ENCODE measurements at regions not wholly inside any gene's neighbourhood (a gene's known extent, or its start where the extent isn't known, plus 50 kb on each side); places are given as distances from the start of the nearest gene placed in this dataset.

DNA sequence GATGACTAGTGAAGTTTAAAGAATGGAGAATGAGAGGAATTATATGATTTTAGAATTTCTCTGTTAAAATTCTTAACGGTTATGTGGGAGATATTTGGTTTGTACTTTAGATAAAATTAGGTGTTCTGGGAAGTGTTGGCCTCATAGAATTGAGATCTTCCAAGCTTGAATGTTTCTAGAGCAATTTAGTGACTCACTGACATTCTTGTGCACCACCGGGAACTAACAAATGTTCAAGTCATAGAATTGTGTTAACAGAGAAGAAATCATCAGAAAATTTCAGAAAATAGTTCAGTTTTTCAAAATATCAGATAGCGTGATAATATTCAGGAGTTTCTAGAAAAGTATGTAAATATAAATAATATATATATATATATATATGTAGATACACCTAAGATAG, 67.9 kb upstream of the BMP5 start:
- H3K79me2 ChIP-seq (ENCODE audit: control insufficient read depth in 1 of 2, insufficient read depth in 2 of 2, low read length in 2 of 2) = no peaks in the 10 kb centered on the region
- H3K23ac ChIP-seq (ENCODE audit: insufficient read length) = no peak overlapping the region
- no peak overlapping the region for H3K4me3 ChIP-seq (ENCODE audit: extremely low read depth in 1 of 4, insufficient read depth in 2 of 4, low read depth in 3 of 4, low read length in 4 of 4)
- ChIA-PET POLR2A (ENCODE audit: partially characterized antibody) (no interaction called here), CTCF (ENCODE audit: partially characterized antibody) (no interaction called here)
- no peak for DNase-seq (ENCODE audit: low read depth in 1 of 2, low spot score in 2 of 2)
- no peaks in the 10 kb centered on the region for H3K36me3 ChIP-seq (ENCODE audit: control insufficient read depth in 2 of 4, insufficient read depth in 4 of 4, low read length in 3 of 4)
- no peaks in the 10 kb centered on the region for H3K27me3 ChIP-seq (replicated peaks in 1 of 4; ENCODE audit: control insufficient read depth in 3 of 4, extremely low read depth in 1 of 4, insufficient read depth in 3 of 4, low read length in 3 of 4)
- no peaks in the 10 kb centered on the region for H4K20me1 ChIP-seq (replicated peaks in 1 of 2; ENCODE audit: control insufficient read depth in 1 of 2, insufficient read depth in 2 of 2, low read length in 2 of 2)
- no peak overlapping the region for H2BK5ac ChIP-seq (ENCODE audit: low read depth, low read length)
- no peaks in the 10 kb centered on the region for H3K79me1 ChIP-seq (ENCODE audit: low read depth, low read length)
- H3K27ac ChIP-seq (ENCODE audit: low read depth, low read length) = no peak overlapping the region
- H3K14ac ChIP-seq (ENCODE audit: insufficient read length) = no peak overlapping the region
- no peak overlapping the region for H4K5ac ChIP-seq (ENCODE audit: insufficient read length, low read depth, low read length)
- no peak overlapping the region for H2AFZ ChIP-seq (ENCODE audit: low read length)
- H3K9me3 ChIP-seq (ENCODE audit: insufficient read depth in 2 of 2, low read depth in 1 of 2, low read length in 1 of 2) = no peaks in the 10 kb centered on the region
- no peak overlapping the region for H4K8ac ChIP-seq (ENCODE audit: extremely low read depth, insufficient read depth, low read length)
- FAIRE-seq = no peak
- H2BK15ac ChIP-seq (ENCODE audit: low read length) = no peak overlapping the region
- H3K18ac ChIP-seq (ENCODE audit: extremely low read depth, low read length) = no peak overlapping the region
- no peaks in the 10 kb centered on the region for H3K23me2 ChIP-seq (ENCODE audit: low read depth, low read length)
- H3K4me2 ChIP-seq (ENCODE audit: insufficient read depth in 1 of 2, low read depth in 2 of 2, low read length in 2 of 2) = no peak overlapping the region
- no peak overlapping the region for H3K4ac ChIP-seq (replicated peaks; ENCODE audit: insufficient read length, low read depth, low read length)
- H2BK120ac ChIP-seq (replicated peaks; ENCODE audit: low read depth, low read length) = no peak overlapping the region
- H2BK12ac ChIP-seq (ENCODE audit: low read depth, low read length) = no peak overlapping the region
- H3K9ac ChIP-seq (replicated peaks in 1 of 4; ENCODE audit: extremely low read depth in 1 of 4, low read depth in 3 of 4, low read length in 3 of 4) = no peak overlapping the region
- H2AK5ac ChIP-seq (ENCODE audit: low read depth, low read length) = no peak overlapping the region
- H3K4me1 ChIP-seq (replicated peaks in 1 of 4; ENCODE audit: control insufficient read depth in 3 of 4, insufficient read depth in 4 of 4, low read length in 3 of 4) = no peaks in the 10 kb centered on the region
- no peak overlapping the region for H2BK20ac ChIP-seq (ENCODE audit: low read length)
- 90 to 100% methylated on average over 1 to 3 of the region's 3 CpGs for WGBS, 2 experiments (ENCODE audit: extremely low coverage in 1 of 2, insufficient coverage in 1 of 2, insufficient read length in 1 of 2, insufficient replicate concordance in 2 of 2, low coverage in 1 of 2, low lambda C conversion rate in 2 of 2, missing lambda C conversion rate in 1 of 2)
- no peak overlapping the region for H3K56ac ChIP-seq (replicated peaks; ENCODE audit: insufficient read length, low read depth, low read length)
- H4K91ac ChIP-seq (replicated peaks; ENCODE audit: insufficient read length, low read length) = no peak overlapping the region
- TF ChIP-seq CREB1 (IDR thresholded peaks at IDR 0.05) = no peak
- TF ChIP-seq SP4 (IDR thresholded peaks at IDR 0.05; ENCODE audit: low read length) = no peak
- TF ChIP-seq BRCA1 (IDR thresholded peaks at IDR 0.05; ENCODE audit: low read depth, low read length) = no peak
- no peak for TF ChIP-seq FOSL1 (IDR thresholded peaks at IDR 0.05; ENCODE audit: insufficient read depth, low read depth, low read length)
- TF ChIP-seq HDAC6 (IDR thresholded peaks at IDR 0.05; ENCODE audit: low read depth, low read length) = no peak
- TF ChIP-seq NRF1 (IDR thresholded peaks at IDR 0.05; ENCODE audit: low read depth, low read length) = no peak
- no peak for TF ChIP-seq EZH2 (IDR thresholded peaks at IDR 0.05; ENCODE audit: low read depth, low read length, severe bottlenecking)
- no peak for TF ChIP-seq TEAD4 (IDR thresholded peaks at IDR 0.05; ENCODE audit: low read depth, low read length)
- no peak for TF ChIP-seq RAD21 (IDR thresholded peaks at IDR 0.05 in 1 of 2, conservative IDR thresholded peaks at IDR 0.05 in 1 of 2; ENCODE audit: low read depth in 2 of 2, low read length in 2 of 2)
- no peak for TF ChIP-seq CTBP2 (IDR thresholded peaks at IDR 0.05; ENCODE audit: borderline replicate concordance, insufficient read depth, insufficient read length, low read length)
